HT1080 (cell line): ENCODE measurements at regions not wholly inside any gene's neighbourhood (a gene's known extent, or its start where the extent isn't known, plus 50 kb on each side); places are given as distances from the start of the nearest gene placed in this dataset.
"Not testable (repeated sequence)": the region's sequence is repeated elsewhere in the genome, so short reads cannot be mapped to it uniquely, and the experiment has no call there.

Source experiments
- DNase-seq: peaks from one replicate; pipeline ENCODE4 v3.0.0-alpha.2; 2015; ENCODE audit warnings: low read depth

GRCh38 chr5:74500110-74500917 lies 140.2 kb downstream of the ENC1 start:
- no peak for DNase-seq

- no peak for DNase-seq
Measured at GRCh38 chr5:74499256-74500050, 141.1 kb downstream of the ENC1 start.

- DNase-seq, result peak; percentile 66
Measured at GRCh38 chr5:74497706-74498105, 142.8 kb downstream of the ENC1 start.

- DNase-seq, result no peak
Measured at GRCh38 chr5:74493411-74493810, 147.1 kb downstream of the ENC1 start.

GRCh38 chr5:74492230-74492629 lies 148.3 kb downstream of the ENC1 start:
- no peak for DNase-seq

GRCh38 chr5:74491586-74491985 lies 148.9 kb downstream of the ENC1 start:
- DNase-seq, result no peak

- DNase-seq, result no peak
Measured at GRCh38 chr5:74490814-74491213, 149.7 kb downstream of the ENC1 start.

GRCh38 chr5:74482990-74483389 lies 157.5 kb downstream of the ENC1 start:
- no peak for DNase-seq

GRCh38 chr5:74482523-74482922 lies 158.0 kb downstream of the ENC1 start:
- DNase-seq, result no peak

- not testable (repeated sequence) for DNase-seq
Measured at GRCh38 chr5:74481357-74481756, 159.2 kb downstream of the ENC1 start.

GRCh38 chr5:74480201-74480600 lies 160.3 kb downstream of the ENC1 start:
- DNase-seq, result no peak

- no peak for DNase-seq
Measured at GRCh38 chr5:74478328-74478727, 162.2 kb downstream of the ENC1 start.

GRCh38 chr5:74477761-74478160 lies 162.8 kb downstream of the ENC1 start:
- DNase-seq, result no peak

- DNase-seq, result no peak
Measured at GRCh38 chr5:74476819-74477453, 163.6 kb downstream of the ENC1 start.

- DNase-seq, result no peak
Measured at GRCh38 chr5:74476046-74476818, 164.3 kb downstream of the ENC1 start.

- peak; percentile 31 for DNase-seq
Measured at GRCh38 chr5:74471875-74472274, 168.7 kb downstream of the ENC1 start.

GRCh38 chr5:74469234-74469994 lies 171.1 kb downstream of the ENC1 start:
- DNase-seq, result no peak

GRCh38 chr5:74468421-74468820 lies 172.1 kb downstream of the ENC1 start:
- DNase-seq, result no peak

- DNase-seq, result no peak
Measured at GRCh38 chr5:74465724-74466123, 174.8 kb downstream of the ENC1 start.

- no peak for DNase-seq
Measured at GRCh38 chr5:74464512-74465209, 175.9 kb downstream of the ENC1 start.
